SK-N-SH treated with all-trans-retinoic acid at 6 μM for 48 hours (cell line): ENCODE measurements at regions not wholly inside any gene's neighbourhood (a gene's known extent, or its start where the extent isn't known, plus 50 kb on each side); places are given as distances from the start of the nearest gene placed in this dataset.

Experiments
- POU6F1 ChIP-seq: fragments of 250-450 bp; sonication (Bioruptor Pico); IDR thresholded peaks from 2 replicates; pipeline ENCODE4 v1.8.0; 2021; ENCODE audit warnings: low read depth, mild to moderate bottlenecking, moderate library complexity, borderline replicate concordance
- SNAI2 ChIP-seq: fragments of 250-450 bp; sonication (Bioruptor Pico); IDR thresholded peaks from 2 replicates; pipeline ENCODE4 v1.5.0; 2020; ENCODE audit warnings: mild to moderate bottlenecking, moderate library complexity
- TF ChIP-seq, protein P1 (sequence below): fragments of 250-450 bp; sonication (Bioruptor Pico); IDR thresholded peaks from 2 replicates; pipeline ENCODE4 v1.8.0; 2020; ENCODE audit warnings: mild to moderate bottlenecking, moderate library complexity, borderline replicate concordance
- TF ChIP-seq, protein P2 (sequence below): fragments of 250-450 bp; sonication (Bioruptor Pico); IDR thresholded peaks from 2 replicates; pipeline ENCODE4 v1.5.0; 2020; ENCODE audit warnings: mild to moderate bottlenecking, moderate library complexity

DNA sequence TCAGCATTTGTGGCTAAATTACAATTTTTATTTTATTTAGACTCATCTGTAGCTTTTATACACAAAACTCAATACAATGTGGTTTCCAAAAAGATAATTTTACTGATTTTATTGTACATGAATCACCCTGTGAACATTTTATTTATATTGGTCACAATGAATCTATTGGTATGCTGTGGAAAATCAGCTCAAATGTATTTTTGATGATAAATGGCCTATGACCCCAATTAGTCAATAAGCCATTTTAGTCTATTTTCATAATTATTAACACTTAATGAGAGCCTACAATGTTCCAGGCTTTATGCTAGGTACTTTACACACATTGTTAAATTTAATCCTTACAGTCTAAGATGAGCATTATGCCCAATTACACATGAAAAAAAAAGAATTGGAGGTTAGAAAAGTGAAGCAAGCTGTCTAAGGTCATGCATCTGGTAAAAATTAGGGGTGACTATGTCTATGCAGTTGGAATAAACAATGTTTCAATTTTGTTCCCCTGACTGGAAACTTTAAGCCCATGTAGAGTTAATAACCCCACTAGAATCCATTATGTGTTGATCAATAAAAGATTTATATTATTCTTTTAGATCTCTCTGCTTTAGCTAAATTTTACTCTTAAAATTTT is 344.7 kb downstream of the PABPC4L start:
- TF ChIP-seq, protein P1, sequence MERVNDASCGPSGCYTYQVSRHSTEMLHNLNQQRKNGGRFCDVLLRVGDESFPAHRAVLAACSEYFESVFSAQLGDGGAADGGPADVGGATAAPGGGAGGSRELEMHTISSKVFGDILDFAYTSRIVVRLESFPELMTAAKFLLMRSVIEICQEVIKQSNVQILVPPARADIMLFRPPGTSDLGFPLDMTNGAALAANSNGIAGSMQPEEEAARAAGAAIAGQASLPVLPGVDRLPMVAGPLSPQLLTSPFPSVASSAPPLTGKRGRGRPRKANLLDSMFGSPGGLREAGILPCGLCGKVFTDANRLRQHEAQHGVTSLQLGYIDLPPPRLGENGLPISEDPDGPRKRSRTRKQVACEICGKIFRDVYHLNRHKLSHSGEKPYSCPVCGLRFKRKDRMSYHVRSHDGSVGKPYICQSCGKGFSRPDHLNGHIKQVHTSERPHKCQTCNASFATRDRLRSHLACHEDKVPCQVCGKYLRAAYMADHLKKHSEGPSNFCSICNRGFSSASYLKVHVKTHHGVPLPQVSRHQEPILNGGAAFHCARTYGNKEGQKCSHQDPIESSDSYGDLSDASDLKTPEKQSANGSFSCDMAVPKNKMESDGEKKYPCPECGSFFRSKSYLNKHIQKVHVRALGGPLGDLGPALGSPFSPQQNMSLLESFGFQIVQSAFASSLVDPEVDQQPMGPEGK (CRISPR knock-in tag), result no peak
- TF ChIP-seq SNAI2 (CRISPR knock-in tag) (no peak), POU6F1 (CRISPR knock-in tag) (no peak)
- TF ChIP-seq, protein P2, sequence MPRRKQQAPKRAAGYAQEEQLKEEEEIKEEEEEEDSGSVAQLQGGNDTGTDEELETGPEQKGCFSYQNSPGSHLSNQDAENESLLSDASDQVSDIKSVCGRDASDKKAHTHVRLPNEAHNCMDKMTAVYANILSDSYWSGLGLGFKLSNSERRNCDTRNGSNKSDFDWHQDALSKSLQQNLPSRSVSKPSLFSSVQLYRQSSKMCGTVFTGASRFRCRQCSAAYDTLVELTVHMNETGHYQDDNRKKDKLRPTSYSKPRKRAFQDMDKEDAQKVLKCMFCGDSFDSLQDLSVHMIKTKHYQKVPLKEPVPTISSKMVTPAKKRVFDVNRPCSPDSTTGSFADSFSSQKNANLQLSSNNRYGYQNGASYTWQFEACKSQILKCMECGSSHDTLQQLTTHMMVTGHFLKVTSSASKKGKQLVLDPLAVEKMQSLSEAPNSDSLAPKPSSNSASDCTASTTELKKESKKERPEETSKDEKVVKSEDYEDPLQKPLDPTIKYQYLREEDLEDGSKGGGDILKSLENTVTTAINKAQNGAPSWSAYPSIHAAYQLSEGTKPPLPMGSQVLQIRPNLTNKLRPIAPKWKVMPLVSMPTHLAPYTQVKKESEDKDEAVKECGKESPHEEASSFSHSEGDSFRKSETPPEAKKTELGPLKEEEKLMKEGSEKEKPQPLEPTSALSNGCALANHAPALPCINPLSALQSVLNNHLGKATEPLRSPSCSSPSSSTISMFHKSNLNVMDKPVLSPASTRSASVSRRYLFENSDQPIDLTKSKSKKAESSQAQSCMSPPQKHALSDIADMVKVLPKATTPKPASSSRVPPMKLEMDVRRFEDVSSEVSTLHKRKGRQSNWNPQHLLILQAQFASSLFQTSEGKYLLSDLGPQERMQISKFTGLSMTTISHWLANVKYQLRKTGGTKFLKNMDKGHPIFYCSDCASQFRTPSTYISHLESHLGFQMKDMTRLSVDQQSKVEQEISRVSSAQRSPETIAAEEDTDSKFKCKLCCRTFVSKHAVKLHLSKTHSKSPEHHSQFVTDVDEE (CRISPR knock-in tag), result no peak
